NCI-H526 (cell line): ENCODE measurements at regions not wholly inside any gene's neighbourhood (a gene's known extent, or its start where the extent isn't known, plus 50 kb on each side); places are given as distances from the start of the nearest gene placed in this dataset.
"Not testable (repeated sequence)": the region's sequence is repeated elsewhere in the genome, so short reads cannot be mapped to it uniquely, and the experiment has no call there.

Experiments
- DNase-seq, 2 experiments: peaks; one replicate each; lab custom pipeline; 2025; lab: John Stamatoyannopoulos, UW

GRCh38 chr13:75178436-75178835 is 303.5 kb downstream of the TBC1D4 start:
- DNase-seq, result no peak

DNA sequence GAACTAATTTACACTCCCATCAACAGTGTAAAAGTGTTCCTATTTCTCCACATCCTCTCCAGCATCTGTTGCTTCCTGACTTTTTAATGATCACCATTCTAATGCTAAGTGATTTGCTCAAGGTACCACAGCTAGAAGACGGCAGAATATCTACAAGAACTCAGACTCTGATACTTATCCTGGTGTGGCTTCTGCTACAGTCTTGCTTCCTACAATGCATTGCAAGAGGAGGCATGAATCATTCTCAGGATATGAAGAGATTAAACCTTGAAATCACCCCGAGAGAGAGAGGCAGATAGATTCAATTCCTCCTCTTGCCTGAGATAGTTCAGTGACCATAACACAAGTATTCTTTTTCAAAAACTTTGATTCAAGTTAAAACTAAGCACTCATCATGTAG is 306.4 kb downstream of the TBC1D4 start:
- no peak for DNase-seq

GRCh38 chr13:75175097-75175496 is 306.9 kb downstream of the TBC1D4 start:
- not testable (repeated sequence) for DNase-seq

DNA sequence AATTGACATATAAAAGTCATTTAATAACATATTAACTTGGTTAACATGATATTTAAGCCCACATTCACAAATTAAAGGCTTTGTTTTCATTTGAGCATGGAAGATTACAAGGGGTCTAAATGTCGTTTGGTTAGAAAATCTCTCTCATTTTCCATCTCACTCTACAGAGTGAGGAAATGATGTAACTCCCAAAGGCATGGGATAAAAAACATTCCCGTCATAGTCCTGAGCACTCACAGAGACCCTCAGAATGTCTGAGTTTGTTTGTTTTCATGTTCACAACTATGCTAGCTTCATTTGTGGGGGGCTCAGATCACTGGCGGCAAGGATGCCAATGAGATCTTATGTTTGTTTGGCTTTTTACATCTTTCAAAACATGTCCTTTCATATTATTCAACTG is 307.5 kb downstream of the TBC1D4 start:
- DNase-seq, result no peak

- DNase-seq, result peak; percentile 44 to 48
Observed at GRCh38 chr13:75173457-75174356, 308.3 kb downstream of the TBC1D4 start.

- DNase-seq, result no peak
Observed at GRCh38 chr13:75170311-75170710, 311.7 kb downstream of the TBC1D4 start.

DNA sequence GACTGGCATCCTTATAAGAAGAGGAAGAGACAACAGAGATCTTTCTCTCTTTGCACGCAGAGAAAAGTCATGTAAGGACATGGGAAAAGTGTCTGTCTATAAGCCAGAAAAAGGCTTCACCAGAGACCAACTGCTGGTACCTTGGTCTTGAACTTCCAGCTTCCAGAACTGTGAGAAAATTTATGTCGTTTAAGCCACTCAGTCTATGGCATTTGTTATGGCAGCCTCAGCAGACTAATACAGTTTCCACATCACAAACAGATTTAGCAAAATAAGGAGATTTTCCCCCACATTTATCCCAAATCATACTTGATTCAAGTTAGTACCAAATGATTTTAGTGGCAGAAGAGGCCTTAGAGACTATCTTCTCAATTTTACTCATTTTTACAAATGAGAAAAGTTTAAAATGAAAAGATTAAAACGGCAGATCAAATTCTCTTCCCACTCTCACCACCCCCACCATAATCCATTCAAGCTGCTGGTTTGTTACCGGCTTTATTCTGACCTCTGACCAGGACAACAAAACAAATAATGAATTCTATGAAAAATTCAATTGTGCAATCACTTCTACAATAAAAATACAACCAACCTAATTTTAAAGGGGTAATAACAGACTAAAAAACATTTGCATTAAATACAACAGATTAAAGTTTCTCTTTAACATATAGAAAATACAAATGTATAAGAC is 316.3 kb downstream of the TBC1D4 start:
- DNase-seq, result no peak

- DNase-seq, result no peak
Observed at GRCh38 chr13:75161804-75162203, 320.2 kb downstream of the TBC1D4 start.

GRCh38 chr13:75160984-75161383 is 321.0 kb downstream of the TBC1D4 start:
- no peak for DNase-seq

GRCh38 chr13:75154331-75154730 is 327.6 kb downstream of the TBC1D4 start:
- DNase-seq, result no peak

DNA sequence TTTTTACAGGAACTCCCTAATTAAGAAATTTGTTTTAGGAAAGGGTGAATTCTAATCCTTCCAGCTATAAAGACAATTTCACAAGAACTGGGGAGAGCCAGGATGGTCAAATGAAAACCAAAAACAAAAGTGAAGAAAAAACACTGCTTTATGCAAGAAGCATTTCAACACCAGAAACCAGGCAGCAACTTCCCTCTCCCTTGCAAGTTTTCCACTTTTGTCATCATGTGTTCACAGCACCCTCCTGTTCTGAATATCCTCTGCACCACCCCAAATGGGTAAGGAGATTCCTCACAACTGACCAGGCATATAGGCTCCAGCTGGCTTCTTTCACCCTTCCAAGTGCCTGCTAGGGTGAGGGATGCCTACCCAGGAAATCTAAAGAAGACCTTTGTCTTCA is 328.1 kb downstream of the TBC1D4 start:
- no peak for DNase-seq

DNA sequence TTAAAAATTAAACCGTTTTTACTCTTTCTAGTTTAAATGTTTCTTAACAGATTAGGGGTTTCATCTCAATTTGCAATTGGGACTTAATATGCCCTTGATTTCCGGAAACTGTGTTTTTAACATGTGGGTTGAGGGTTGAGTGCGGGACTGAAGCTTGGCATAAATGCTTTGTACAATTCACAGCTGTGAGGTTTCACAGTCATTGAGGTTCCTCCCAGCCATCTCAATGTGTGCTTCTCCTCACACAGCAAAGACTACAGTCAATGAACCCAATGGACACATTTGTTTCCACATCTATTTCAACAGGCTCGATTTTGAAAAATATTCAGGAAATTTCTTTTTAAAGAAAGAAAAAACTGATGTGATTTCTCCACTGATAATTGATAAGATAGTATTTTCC is 328.6 kb downstream of the TBC1D4 start:
- no peak for DNase-seq

DNA sequence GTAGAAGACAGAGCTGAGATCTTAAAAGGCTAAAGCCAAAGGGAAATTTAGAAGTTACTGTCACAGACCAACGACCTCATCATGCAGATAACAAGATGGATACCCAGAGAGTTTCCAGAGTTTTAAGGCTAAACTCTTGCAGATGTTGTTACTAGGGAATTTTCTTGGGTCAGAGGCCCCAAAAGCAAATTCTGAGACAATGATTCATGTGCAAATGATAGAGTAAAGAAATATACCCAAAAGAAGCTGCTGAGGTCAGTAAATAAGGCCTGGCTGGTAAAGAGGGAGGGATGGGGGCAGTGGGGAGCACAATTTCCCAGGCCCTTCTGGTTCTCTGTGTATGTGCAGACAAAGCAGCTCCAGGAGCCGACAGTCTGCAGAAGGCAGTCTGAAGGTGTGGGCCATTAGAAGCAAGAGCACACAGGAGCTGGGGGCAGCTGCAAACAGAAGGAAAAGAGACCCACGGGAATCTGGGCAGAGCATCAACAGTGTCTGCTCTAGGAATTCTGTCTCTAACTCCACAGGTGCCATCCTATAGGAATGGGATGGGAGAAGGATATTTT is 330.8 kb downstream of the TBC1D4 start:
- no peak for DNase-seq

DNA sequence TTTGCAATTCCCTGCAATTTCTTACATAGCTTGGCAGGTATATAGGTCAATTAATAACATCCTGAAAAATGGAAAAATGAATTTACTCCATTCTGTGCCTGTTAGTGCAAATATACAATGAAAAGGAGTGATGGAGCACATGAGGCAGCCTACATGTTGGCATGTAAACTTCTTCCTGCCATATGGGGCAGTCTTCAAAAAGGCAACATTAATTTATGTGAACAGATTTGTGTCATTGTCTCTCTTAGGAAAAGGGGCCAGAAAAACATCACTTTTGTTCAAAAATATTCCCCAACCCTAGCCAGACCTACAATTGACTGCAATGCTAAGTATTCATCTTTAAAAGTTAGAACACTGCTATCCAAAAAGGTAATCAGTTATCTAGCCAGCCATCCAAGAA is 332.2 kb downstream of the TBC1D4 start:
- DNase-seq, result no peak

- no peak for DNase-seq
Observed at GRCh38 chr13:75147946-75148345, 334.0 kb downstream of the TBC1D4 start.

DNA sequence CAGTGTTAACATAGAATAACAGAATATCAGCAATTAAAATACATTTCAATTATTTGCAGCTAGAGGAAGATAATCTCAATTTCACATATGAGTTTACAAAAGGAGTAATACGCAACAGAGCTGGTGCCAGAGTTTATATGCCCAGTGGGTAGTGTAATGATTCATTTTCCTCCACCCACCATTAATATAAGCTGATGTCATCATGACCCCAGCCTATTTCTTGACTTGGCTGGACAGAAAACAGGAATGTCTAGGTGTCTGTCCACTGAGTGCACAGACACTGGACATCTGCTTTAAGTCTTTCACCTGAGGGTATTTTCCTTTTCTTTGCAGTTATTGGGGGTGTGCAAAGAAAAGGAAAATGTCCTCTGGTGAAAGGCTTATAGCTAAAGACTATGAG is 335.5 kb downstream of the TBC1D4 start:
- DNase-seq, result no peak

DNA sequence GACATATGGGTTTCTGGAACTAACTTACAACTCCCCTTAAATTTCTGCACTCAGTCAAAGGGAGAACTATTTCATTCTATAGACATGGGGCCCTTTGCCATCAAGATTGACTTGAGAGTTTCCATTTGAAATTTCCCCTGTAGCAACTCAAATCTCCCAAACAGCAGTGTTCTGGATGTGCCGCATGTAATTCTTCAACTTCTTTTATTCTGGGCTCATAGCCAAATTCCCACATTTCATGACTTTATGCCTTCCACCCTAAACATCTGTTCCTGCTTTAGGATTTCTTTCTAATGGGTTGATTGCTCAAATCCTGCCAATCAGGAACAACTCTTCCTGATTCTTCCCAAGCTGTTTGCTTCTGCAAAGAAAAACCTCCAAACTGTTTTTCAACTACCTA is 336.0 kb downstream of the TBC1D4 start:
- DNase-seq, result no peak

DNA sequence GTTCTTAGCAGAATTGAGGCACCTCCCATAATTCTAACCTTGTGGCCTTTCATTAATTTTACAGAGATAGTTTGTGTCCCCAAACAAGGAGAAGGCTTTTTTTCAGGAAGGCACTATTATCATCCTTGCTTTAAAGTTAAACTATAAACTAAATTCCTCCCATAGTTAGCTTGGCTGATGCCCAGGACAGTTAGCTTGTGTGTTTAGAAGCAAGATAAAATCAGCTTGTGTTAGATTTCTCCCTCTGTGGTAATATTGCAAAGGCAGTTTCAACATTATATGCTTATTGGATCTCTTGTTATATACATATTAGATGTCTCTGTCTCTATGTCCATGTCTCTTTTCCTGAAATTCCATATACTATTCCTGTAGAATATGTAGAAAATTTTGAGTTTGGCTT is 342.7 kb downstream of the TBC1D4 start:
- DNase-seq, result no peak

DNA sequence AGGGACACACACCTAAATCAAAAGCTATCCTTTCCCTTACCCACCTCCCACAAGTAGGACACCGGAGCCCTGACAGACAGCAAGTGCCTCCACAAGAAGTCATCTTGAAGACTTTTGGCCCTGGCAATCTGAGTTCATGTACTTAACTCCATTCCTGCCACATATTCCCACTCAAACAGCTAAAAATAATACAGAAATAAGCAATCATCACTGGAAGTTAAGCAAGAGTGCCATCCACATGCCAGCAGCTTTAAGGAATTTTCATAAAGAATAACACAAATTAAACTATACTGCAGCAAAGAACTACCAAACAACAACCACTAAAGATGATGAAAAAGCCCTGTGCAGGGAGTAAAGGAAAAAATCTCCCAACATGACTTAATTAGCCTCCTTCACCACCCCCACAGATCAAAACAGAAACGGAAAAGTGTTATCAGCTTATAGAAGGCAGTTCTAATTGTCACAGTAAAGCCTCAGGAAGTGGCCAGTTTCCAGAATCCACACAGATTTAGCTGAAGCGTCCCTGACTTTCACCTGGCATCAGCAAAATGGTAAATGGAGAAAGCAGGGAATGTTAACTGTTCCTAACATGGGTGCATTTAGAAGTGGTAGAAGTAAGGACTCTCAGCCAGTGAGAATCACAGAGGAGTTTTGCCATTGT is 343.9 kb downstream of the TBC1D4 start:
- no peak for DNase-seq

GRCh38 chr13:75136151-75136550 is 345.8 kb downstream of the TBC1D4 start:
- DNase-seq, result no peak

- no peak for DNase-seq
Observed at GRCh38 chr13:75135325-75135825, 346.6 kb downstream of the TBC1D4 start.
